Activated B cell treated with CpG ODN at 0.5 μM for 24 hours (primary cell): ENCODE measurements at regions not wholly inside any gene's neighbourhood (a gene's known extent, or its start where the extent isn't known, plus 50 kb on each side); places are given as distances from the start of the nearest gene placed in this dataset.

Experiments used
- ATAC-seq: fragments of 200-7000 bp; cut with Tn5 transposase; one replicate; pipeline ENCODE4 v1.10.0; 2021; ENCODE audit warnings: low read depth, mild to moderate bottlenecking, moderate library complexity
- CTCF ChIA-PET: fragments of 350-600 bp; sonication (Branson Sonifier 250); formaldehyde crosslinking; loops from one replicate; lab custom pipeline; 2021; ENCODE audit warnings: antibody characterized with exemption; lab: Charles Lee
- POLR2A ChIA-PET: fragments of 350-600 bp; sonication (Branson Sonifier 250); formaldehyde crosslinking; loops from one replicate; lab custom pipeline; 2021; ENCODE audit warnings: antibody characterized with exemption; lab: Charles Lee
- DNase-seq: peaks from one replicate; pipeline ENCODE4 v3.0.0; 2022
- H3K27ac Mint-ChIP-seq: one replicate; pipeline ENCODE4 v1.8.0; 2020; ENCODE audit warnings: mixed read lengths
- H3K27me3 Mint-ChIP-seq: one replicate; pipeline ENCODE4 v1.8.0; 2021; ENCODE audit warnings: mixed read lengths
- H3K36me3 Mint-ChIP-seq: one replicate; pipeline ENCODE4 v1.8.0; 2021; ENCODE audit warnings: low read depth, mixed read lengths
- H3K4me1 Mint-ChIP-seq: one replicate; pipeline ENCODE4 v1.8.0; 2021; ENCODE audit warnings: mixed read lengths
- H3K4me3 Mint-ChIP-seq: one replicate; pipeline ENCODE4 v1.8.0; 2020; ENCODE audit warnings: mild to moderate bottlenecking, mixed read lengths
- H3K9me3 Mint-ChIP-seq: one replicate; pipeline ENCODE4 v1.8.0; 2020; ENCODE audit warnings: mixed read lengths
- intact Hi-C: fragments of 100-400 bp; cut with micrococcal nuclease; formaldehyde crosslinking; loops from one replicate; pipeline ENCODE4 v1.15.1; 2024
- TF ChIP-seq, protein P1 (sequence below): fragments of 200-600 bp; IDR thresholded peaks from one replicate; pipeline ENCODE4 v1.8.0; 2022; ENCODE audit warnings: antibody characterized with exemption, mild to moderate bottlenecking

DNA sequence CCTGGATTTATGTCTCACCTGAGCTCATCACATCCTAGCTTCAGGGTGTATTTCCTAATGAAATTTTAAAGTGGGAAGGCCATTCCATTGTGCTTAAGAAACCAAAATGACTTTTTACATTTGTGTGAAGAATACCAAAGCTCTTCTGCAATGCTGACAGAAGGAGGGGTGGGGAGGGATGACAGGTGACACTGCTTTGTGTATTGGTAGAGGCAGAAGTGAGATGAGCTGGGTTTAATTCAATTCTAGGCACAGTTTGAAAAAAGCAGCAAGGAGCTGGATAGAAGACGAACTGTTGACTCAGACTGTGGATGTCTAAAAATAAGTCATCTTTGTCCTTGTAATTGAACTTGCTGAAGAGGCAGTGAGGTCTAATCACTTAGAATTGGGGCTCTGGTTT, 710.3 kb upstream of the KIRREL3 start:
- H3K9me3 Mint-ChIP-seq, result no peaks in the 10 kb centered on the region
- DNase-seq, result no peak
- no peak for ATAC-seq
- no peak overlapping the region for H3K4me3 Mint-ChIP-seq
- no peaks in the 10 kb centered on the region for H3K27me3 Mint-ChIP-seq
- intact Hi-C loops, result no loop called here
- H3K4me1 Mint-ChIP-seq, result no peaks in the 10 kb centered on the region
- H3K36me3 Mint-ChIP-seq, result no peaks in the 10 kb centered on the region
- no peak overlapping the region for H3K27ac Mint-ChIP-seq
- ChIA-PET POLR2A (no interaction called here), CTCF (no interaction called here)
- TF ChIP-seq, protein P1, sequence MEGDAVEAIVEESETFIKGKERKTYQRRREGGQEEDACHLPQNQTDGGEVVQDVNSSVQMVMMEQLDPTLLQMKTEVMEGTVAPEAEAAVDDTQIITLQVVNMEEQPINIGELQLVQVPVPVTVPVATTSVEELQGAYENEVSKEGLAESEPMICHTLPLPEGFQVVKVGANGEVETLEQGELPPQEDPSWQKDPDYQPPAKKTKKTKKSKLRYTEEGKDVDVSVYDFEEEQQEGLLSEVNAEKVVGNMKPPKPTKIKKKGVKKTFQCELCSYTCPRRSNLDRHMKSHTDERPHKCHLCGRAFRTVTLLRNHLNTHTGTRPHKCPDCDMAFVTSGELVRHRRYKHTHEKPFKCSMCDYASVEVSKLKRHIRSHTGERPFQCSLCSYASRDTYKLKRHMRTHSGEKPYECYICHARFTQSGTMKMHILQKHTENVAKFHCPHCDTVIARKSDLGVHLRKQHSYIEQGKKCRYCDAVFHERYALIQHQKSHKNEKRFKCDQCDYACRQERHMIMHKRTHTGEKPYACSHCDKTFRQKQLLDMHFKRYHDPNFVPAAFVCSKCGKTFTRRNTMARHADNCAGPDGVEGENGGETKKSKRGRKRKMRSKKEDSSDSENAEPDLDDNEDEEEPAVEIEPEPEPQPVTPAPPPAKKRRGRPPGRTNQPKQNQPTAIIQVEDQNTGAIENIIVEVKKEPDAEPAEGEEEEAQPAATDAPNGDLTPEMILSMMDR, result no peak

DNA sequence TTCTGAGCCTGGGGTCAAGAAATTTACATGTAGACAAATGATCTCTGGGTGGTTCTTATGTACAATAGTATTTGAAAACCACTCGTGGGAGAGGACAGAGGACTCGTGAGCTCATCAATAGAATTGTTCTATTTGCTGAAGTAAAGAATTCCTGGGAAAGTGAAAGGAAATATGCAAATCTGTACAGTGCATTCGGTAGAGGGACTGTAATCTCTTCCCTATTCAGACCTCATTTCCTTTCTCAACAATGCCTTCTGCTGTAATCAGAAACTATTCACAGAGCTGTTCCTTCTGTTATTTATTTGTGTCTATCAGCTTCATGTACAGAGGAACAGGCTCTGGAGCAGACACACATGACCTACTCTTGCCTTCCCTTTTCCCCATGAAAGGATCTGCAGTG, 709.4 kb upstream of the KIRREL3 start:
- no peak for ATAC-seq
- no peak overlapping the region for H3K4me3 Mint-ChIP-seq
- H3K27ac Mint-ChIP-seq, result no peak overlapping the region
- ChIA-PET POLR2A (no interaction called here), CTCF (no interaction called here)
- no peaks in the 10 kb centered on the region for H3K4me1 Mint-ChIP-seq
- TF ChIP-seq, protein P1, result no peak
- intact Hi-C loops, result no loop called here
- H3K27me3 Mint-ChIP-seq, result no peaks in the 10 kb centered on the region
- no peak for DNase-seq
- no peaks in the 10 kb centered on the region for H3K9me3 Mint-ChIP-seq
- H3K36me3 Mint-ChIP-seq, result no peaks in the 10 kb centered on the region

DNA sequence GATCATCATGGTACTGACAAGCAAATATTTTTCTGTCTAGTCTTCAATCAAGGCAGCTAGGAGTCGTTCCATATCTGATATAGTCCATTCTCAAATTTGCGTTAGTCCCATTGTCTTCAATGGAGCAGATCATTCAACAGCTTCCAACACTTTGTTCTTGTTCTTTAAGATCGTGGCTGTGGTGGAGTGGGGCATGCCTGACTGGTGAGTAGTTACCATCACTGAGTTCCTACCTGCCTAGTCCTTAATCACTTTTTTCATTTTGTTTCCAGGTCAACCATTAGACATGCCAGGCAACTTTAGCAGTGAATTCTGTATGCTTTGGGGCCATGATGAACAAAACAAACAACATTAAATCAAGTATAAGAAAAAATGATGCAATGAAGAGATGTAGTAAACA, 693.1 kb upstream of the KIRREL3 start:
- H3K4me1 Mint-ChIP-seq, result no peaks in the 10 kb centered on the region
- no peak overlapping the region for H3K4me3 Mint-ChIP-seq
- no peaks in the 10 kb centered on the region for H3K9me3 Mint-ChIP-seq
- no peak for ATAC-seq
- ChIA-PET POLR2A (no interaction called here), CTCF (no interaction called here)
- H3K36me3 Mint-ChIP-seq, result no peaks in the 10 kb centered on the region
- DNase-seq, result no peak
- H3K27me3 Mint-ChIP-seq, result no peaks in the 10 kb centered on the region
- TF ChIP-seq, protein P1, result no peak
- intact Hi-C loops, result no loop called here
- H3K27ac Mint-ChIP-seq, result no peak overlapping the region

GRCh38 chr11:127683321-127683720, 682.8 kb upstream of the KIRREL3 start:
- Mint-ChIP-seq H3K27me3 (no peaks in the 10 kb centered on the region), H3K36me3 (no peaks in the 10 kb centered on the region), H3K4me3 (no peak overlapping the region), H3K9me3 (no peaks in the 10 kb centered on the region), H3K4me1 (no peaks in the 10 kb centered on the region), H3K27ac (no peak overlapping the region)
- ATAC-seq (no peak), DNase-seq (no peak)
- ChIA-PET CTCF (no interaction called here), POLR2A (no interaction called here)
- TF ChIP-seq, protein P1, result no peak
- intact Hi-C loops, result no loop called here

DNA sequence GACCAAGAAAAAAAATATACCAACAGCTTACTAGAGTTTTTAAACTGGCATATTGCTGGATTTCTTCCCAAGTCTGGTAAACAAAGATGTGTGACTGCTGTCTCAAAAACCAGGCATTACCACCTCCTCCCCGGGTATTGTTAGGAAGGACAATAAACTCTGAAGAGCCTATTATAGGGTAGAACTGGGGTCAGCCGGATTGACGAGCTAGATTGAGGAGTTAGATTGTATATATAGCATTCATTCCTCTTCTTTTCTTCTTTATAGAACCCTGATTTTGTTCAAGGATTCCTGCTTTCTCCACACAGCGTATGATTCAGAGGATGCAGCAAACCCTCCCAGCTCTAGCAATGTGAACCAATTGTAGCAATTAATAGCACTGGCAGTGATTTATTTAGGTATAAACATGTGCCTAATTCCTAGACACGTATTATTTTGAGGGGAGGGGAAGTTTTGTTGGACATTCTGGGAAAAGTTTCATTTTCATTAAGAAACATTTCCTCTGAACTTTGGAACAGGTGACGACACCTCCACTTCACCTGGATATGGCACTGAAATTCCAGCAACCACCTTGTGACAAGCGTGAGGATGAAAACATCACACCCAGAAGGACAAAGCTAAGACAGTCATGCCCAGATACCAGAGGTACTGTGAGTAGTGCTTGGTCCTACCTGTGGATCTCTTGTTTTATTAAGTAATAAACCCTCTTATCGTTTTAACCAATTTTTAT, 679.4 kb upstream of the KIRREL3 start:
- CTCF ChIA-PET, result no interaction called here
- Mint-ChIP-seq H3K27ac (no peak overlapping the region), H3K27me3 (no peaks in the 10 kb centered on the region), H3K4me1 (no peaks in the 10 kb centered on the region), H3K36me3 (no peaks in the 10 kb centered on the region), H3K4me3 (no peak overlapping the region), H3K9me3 (no peaks in the 10 kb centered on the region)
- ATAC-seq, result no peak
- intact Hi-C loops, result no loop called here
- TF ChIP-seq, protein P1, result no peak
- POLR2A ChIA-PET, result no interaction called here
- DNase-seq, result no peak
